ENCODE measurements at regions not wholly inside any gene's neighbourhood (a gene's known extent, or its start where the extent isn't known, plus 50 kb on each side); places are given as distances from the start of the nearest gene placed in this dataset.
"Not testable (repeated sequence)": the region's sequence is repeated elsewhere in the genome, so short reads cannot be mapped to it uniquely, and the experiment has no call there.

DNA sequence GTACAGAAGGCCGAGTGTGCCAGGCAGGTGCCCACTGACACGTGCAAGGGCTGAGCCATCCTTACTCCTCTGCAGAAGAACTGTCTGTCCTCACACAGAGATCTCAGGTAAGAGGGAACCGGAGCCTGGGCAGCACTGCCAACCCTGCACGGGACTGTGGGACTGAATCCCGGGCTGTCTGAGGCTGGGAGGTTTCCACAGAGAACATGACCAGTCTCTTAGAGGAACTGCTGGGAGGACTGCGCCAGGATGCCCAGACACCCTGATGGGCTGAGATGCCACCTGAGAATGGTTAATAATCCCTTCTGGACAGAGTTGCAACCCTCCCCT is 302.9 kb upstream of the SFSWAP start:
- no peak overlapping the region for H3K4me3 Mint-ChIP-seq
- H3K36me3 Mint-ChIP-seq (ENCODE audit: low read depth) = no peaks in the 10 kb centered on the region
- peaks cover 4% of the 10 kb centered on the region for H3K9me3 Mint-ChIP-seq
- no peak overlapping the region for H3K27ac Mint-ChIP-seq
- H3K27me3 Mint-ChIP-seq (ENCODE audit: low read depth) = no peaks in the 10 kb centered on the region
- H3K4me1 Mint-ChIP-seq (ENCODE audit: low read depth) = no peaks in the 10 kb centered on the region

DNA sequence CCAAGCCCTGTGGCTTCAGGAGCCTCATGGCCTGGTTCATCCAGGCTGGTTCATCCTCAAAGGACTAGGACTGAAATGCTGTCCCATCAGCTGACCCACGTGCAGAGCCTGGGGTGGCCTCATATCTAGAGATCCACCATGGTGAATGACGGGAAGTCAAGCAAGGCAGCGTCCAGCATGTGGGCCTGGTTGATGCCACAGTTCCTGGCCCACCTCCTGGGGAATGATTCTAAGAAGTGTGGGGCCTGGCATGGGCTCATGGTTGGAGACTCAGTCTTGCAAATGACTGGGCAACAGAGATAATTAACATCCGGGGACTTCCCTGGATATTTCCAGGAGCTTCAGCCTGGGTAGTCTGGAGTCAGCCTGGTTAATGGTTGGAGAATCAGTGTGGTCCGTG is 302.4 kb upstream of the SFSWAP start:
- Mint-ChIP-seq H3K36me3 (ENCODE audit: low read depth) (no peaks in the 10 kb centered on the region), H3K27ac (no peak overlapping the region), H3K27me3 (ENCODE audit: low read depth) (no peaks in the 10 kb centered on the region), H3K9me3 (peaks cover 4% of the 10 kb centered on the region), H3K4me1 (ENCODE audit: low read depth) (no peaks in the 10 kb centered on the region), H3K4me3 (no peak overlapping the region)

DNA sequence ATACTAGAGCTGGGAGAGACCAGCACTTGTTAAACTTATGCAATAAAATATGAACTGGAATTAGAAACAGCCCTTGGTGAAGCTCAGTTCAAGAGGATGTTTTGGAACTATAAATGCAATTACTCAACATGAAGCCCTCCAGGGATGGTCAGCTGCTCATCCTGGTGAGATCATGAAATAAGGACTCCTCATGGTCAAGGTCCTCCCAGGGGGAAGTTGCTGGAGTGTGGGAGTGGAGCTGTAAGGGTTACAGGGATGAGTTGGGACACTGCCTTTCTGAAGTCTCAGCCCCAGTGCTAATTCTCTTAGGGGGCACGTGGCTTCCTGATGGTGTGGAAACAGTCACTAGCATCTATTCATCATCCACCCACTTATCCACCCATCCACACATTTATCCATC is 301.7 kb upstream of the SFSWAP start:
- Mint-ChIP-seq H3K4me3 (no peak overlapping the region), H3K9me3 (peaks cover 4% of the 10 kb centered on the region)

DNA sequence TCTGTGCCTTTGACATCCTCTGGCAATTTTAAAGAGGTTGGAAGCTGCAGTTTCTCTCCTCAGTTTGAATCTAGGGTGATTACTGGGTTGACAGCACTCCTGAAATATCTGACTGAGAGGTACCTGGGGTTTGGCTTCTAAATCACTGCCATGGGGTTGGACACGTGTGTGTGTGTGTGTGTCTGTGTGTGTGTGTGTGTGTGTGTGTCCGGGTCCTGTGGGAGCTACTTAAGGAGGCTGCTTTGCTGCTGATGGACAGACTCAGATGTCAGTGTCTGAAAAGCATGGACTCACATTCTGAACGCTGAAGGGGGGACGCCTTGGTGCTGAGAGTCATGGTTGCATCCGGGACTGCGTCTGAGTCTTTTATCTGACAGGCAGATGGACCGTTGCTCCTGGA is 299.1 kb upstream of the SFSWAP start:
- not testable (repeated sequence) for H3K4me1 Mint-ChIP-seq (ENCODE audit: low read depth); H3K4me3 Mint-ChIP-seq; H3K27me3 Mint-ChIP-seq (ENCODE audit: low read depth); H3K36me3 Mint-ChIP-seq (ENCODE audit: low read depth); H3K9me3 Mint-ChIP-seq; H3K27ac Mint-ChIP-seq

More for the DNA sequence above, 301.7 kb upstream of the SFSWAP start:
- Mint-ChIP-seq H3K27ac (no peak overlapping the region), H3K4me1 (ENCODE audit: low read depth) (no peaks in the 10 kb centered on the region), H3K27me3 (ENCODE audit: low read depth) (no peaks in the 10 kb centered on the region), H3K36me3 (ENCODE audit: low read depth) (no peaks in the 10 kb centered on the region)

DNA sequence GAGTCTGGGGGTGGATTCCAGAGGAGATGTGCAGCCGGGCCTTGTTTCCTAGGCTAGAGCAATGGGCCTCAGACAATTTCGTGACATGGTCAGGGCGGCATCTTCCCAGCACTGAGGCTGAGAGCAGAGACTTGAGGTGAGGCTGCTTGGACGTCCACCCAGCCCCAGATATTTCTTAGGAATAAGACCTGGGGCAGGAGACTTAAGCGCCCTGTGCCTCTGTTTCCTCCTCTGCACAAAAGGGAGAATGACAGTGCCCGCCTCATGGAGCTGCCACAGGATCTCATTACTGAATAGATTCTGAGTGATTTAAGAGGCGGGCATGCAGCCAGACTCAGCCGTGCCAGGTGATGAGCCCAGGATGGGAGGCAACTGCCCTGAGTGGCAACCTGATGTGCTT is 297.9 kb upstream of the SFSWAP start:
- Mint-ChIP-seq H3K36me3 (ENCODE audit: low read depth) (no peaks in the 10 kb centered on the region), H3K27ac (no peak overlapping the region), H3K4me3 (no peak overlapping the region), H3K9me3 (no peaks in the 10 kb centered on the region), H3K27me3 (ENCODE audit: low read depth) (no peaks in the 10 kb centered on the region), H3K4me1 (ENCODE audit: low read depth) (no peaks in the 10 kb centered on the region)

DNA sequence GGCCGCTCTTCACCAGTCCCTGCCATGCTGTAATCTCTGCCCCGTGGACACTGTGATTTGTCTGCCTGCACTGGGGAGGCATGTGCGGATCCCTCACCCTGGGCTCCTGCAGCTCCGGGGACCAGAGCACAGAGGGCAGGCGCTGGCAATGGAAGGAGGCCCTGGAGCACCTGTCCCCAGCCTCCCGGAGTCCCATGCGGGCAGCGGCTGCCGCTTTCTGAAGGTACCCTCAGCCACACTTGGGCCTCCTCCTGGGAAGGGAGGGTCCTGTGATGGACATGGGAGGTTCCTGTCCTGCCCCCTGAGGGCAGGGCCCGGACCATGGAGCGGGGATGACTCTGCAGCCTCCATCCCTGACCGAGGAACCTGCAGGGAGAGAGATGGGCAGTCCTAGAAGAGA is 297.4 kb upstream of the SFSWAP start:
- Mint-ChIP-seq H3K27me3 (ENCODE audit: low read depth) (no peaks in the 10 kb centered on the region), H3K27ac (no peak overlapping the region), H3K4me3 (no peak overlapping the region)

DNA sequence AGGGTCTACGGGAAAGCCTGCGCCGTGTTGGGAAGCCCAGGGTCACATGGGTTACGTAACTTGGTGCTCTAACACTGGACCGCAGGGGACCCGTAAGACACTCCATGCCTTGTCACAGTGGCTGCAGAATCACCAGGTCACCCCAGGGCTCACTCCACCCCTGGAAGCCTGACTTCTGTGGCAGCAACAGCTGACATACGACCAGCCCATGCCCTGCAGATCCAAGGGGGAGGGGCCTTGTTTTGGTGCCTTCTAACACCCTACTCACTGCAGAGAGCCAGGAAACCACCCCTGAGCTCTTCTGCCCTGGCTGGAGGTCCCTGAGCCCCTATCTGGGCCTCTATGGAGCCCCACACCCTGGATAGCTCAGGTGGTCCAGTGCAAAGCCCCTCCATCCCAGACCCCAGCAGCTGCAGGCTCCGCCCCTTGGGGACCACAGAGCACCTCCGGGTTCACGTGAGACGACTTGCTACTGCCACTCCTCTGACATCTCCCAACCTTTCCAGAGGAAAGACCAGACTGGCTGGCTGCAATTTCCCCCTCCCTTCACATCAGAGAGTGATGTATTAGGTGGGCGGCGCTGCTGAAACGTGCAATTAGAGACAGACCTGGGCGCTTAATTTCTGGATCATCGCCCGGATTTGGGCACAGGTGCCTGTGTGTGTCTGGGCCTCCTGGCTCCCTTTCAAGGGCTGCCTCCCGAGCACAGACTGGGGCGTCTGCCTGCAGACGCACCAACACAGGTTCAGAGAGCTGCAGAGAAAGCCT is 296.6 kb upstream of the SFSWAP start:
- not testable (repeated sequence) for H3K4me1 Mint-ChIP-seq (ENCODE audit: low read depth); H3K9me3 Mint-ChIP-seq; H3K4me3 Mint-ChIP-seq; H3K27ac Mint-ChIP-seq; H3K27me3 Mint-ChIP-seq (ENCODE audit: low read depth); H3K36me3 Mint-ChIP-seq (ENCODE audit: low read depth)

More for the DNA sequence above, 297.4 kb upstream of the SFSWAP start:
- no peaks in the 10 kb centered on the region for H3K9me3 Mint-ChIP-seq
- H3K36me3 Mint-ChIP-seq (ENCODE audit: low read depth) = no peaks in the 10 kb centered on the region
- H3K4me1 Mint-ChIP-seq (ENCODE audit: low read depth) = no peaks in the 10 kb centered on the region

DNA sequence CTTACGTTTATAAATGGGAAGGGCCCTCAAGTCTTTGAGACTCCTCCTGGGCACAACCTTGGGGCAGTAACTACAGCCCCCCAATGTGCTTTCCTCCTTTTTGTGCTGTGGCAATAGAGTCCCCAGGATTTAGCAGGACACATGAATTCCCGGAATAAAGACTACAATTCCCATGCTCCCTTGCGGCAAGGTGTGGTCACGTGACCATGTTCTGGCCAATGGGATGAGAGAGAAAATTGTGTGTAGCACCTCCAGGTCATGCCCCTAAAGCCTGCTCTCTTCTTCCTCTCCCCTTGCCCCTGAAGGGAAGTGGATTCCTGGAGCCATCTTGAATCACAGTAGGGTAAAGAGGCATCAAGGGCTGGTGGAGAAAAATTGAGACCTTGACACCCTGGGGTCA is 295.1 kb upstream of the SFSWAP start:
- Mint-ChIP-seq H3K27ac (no peak overlapping the region), H3K27me3 (ENCODE audit: low read depth) (no peaks in the 10 kb centered on the region), H3K36me3 (ENCODE audit: low read depth) (no peaks in the 10 kb centered on the region), H3K4me1 (ENCODE audit: low read depth) (no peaks in the 10 kb centered on the region), H3K4me3 (no peak overlapping the region), H3K9me3 (no peaks in the 10 kb centered on the region)

DNA sequence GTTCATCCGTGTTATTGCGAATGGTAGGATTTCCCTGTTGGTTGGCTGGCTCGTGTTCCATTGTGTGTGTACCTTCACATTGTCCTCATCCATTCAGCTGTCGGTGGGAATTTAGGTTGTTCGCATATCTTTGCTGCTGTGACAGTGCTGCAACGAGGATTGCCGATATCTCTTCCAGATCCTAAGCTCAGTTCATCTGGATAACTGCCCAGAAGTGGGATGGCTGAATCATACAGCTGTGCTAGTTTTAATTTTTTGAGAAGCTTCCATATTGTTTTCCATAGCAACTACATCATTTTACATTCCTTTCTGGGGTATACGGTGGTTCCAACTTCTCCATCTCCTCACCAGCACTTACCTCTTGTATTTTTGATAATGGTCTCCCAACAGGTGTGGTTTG is 292.8 kb upstream of the SFSWAP start:
- no peaks in the 10 kb centered on the region for H3K4me1 Mint-ChIP-seq (ENCODE audit: low read depth)
- no peaks in the 10 kb centered on the region for H3K9me3 Mint-ChIP-seq
- no peak overlapping the region for H3K27ac Mint-ChIP-seq
- H3K36me3 Mint-ChIP-seq (ENCODE audit: low read depth) = no peaks in the 10 kb centered on the region
- no peak overlapping the region for H3K4me3 Mint-ChIP-seq
- no peaks in the 10 kb centered on the region for H3K27me3 Mint-ChIP-seq (ENCODE audit: low read depth)

DNA sequence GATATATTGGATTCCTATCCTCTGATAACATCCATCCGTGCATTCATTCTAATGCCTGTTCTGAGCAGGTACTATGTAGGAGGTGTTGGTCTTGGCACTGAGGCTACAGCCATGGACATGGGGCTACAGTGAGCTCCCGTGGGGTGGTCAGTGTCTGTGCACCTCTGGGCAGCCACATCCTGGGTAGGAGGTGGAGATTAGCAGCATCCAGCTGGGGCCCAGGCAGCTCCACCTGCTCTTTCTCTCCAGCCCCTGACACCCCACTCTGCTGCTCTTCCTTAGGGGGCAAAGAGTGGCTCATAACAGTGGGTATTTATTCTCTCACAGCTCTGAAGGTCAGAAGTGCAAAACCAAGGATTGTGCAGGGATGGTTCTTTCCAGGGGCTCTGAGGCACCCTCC is 292.0 kb upstream of the SFSWAP start:
- H3K36me3 Mint-ChIP-seq (ENCODE audit: low read depth) = no peaks in the 10 kb centered on the region
- H3K27me3 Mint-ChIP-seq (ENCODE audit: low read depth) = no peaks in the 10 kb centered on the region
- peaks cover 1% of the 10 kb centered on the region for H3K9me3 Mint-ChIP-seq
- no peaks in the 10 kb centered on the region for H3K4me1 Mint-ChIP-seq (ENCODE audit: low read depth)
- no peak overlapping the region for H3K27ac Mint-ChIP-seq
- no peak overlapping the region for H3K4me3 Mint-ChIP-seq

DNA sequence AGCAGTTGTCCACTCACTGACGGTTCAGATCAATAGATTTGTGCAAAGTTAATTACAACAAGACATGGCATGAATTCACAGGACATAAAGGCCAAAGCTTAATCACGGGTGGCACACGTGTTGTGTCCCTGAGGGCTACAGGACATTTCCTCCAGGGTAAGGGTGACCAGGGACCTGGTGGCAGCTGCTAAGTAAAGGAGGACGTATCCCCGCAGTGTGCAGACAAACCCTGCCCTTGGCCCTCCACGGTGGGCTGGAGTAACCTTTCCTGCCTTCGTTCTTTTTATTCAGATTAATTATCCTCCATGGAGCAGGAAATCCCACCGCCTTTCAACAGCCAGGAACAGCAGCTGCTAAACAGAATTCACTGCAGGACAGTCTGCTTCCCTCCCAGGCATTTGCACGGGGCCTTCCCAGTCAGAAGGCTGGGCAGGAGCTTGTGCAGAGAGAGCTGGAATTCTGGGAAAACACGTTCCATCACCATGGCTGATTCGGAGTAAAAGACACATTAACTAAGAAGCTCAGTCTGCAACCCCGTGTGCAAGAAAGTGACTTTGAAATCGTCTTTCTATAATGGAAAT is 289.9 kb upstream of the SFSWAP start:
- peaks cover 6% of the 10 kb centered on the region for H3K27me3 Mint-ChIP-seq (ENCODE audit: low read depth)
- no peaks in the 10 kb centered on the region for H3K36me3 Mint-ChIP-seq (ENCODE audit: low read depth)

DNA sequence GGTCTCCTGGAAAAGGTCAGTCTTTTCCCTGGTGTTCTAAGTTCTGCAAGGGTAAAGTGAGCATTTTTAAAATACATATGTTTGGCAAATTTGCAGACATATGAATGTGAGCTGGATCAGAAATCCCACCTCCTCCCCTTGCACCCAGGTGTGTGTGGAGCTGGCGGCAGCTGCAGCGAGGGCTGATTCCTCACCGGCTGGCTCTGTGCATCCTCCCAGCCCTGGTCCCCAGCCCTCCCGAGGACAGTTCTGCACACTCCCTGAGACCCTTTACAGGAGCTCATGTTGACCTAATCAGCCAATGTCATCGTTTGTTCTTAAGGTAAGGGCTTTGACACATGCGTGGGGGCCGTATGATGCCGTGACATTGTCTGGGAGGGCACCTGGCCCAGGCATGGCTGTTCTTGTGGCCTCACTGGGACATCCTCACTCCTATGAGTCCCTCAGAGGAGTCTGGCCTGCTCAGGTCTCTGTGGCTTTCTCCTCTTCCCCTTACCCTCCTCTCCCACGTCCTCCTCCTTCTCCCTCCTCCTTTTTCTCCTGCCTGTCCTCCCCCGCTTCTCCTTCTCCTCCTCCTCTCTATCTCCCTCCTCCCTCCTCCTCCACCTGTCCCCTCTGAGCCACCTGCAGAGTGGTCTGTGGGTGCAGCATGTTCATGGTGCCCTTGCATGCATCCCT is 289.2 kb upstream of the SFSWAP start:
- Mint-ChIP-seq H3K27ac (no peak overlapping the region), H3K4me1 (ENCODE audit: low read depth) (no peaks in the 10 kb centered on the region)

More for the DNA sequence above, 289.9 kb upstream of the SFSWAP start:
- H3K9me3 Mint-ChIP-seq = peaks cover 6% of the 10 kb centered on the region
- H3K4me1 Mint-ChIP-seq (ENCODE audit: low read depth) = no peaks in the 10 kb centered on the region
- no peak overlapping the region for H3K27ac Mint-ChIP-seq
- H3K4me3 Mint-ChIP-seq = no peak overlapping the region

DNA sequence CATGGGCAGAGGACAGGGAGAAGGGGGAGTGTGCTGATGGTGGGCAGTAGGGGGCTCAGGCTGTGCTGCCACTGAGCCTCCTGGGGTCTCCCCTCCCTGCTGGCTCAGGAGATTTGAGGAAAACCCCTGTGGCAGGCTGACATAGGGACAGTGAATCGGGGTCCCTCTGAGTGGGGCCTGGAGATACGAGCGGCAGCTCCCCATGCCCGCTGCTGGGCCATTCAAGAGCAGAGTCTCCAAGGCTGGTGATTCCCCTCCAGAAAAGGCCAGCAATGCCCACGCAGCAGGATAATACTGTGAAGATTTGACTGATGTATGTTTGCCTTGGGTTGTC is 288.7 kb upstream of the SFSWAP start:
- Mint-ChIP-seq H3K36me3 (ENCODE audit: low read depth) (no peaks in the 10 kb centered on the region), H3K4me3 (no peak overlapping the region), H3K27me3 (ENCODE audit: low read depth) (peaks cover 10% of the 10 kb centered on the region), H3K27ac (no peak overlapping the region), H3K9me3 (peaks cover 6% of the 10 kb centered on the region), H3K4me1 (ENCODE audit: low read depth) (no peaks in the 10 kb centered on the region)

More for the DNA sequence above, 289.2 kb upstream of the SFSWAP start:
- no peaks in the 10 kb centered on the region for H3K36me3 Mint-ChIP-seq (ENCODE audit: low read depth)
- no peak overlapping the region for H3K4me3 Mint-ChIP-seq
- peaks cover 9% of the 10 kb centered on the region for H3K27me3 Mint-ChIP-seq (ENCODE audit: low read depth)
- peaks cover 6% of the 10 kb centered on the region for H3K9me3 Mint-ChIP-seq

DNA sequence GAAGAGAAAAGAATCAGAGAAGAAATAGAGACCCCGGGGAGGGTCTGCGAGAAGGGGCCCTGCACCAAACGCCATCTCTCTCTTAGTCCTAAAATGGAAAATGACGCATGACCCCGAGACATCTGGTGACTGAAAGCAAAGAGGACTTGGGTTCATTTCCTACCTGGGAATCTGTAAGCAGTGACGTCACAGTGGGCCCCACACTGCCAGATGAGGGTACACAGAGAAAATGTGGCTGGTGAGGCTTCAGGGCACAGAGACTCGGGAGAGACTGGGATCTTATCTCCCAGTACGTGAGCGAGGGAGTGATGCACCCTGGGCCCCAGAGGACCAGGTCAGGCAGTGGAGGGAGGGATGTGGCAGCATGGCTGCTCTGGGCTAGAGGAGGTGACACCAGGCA is 288.1 kb upstream of the SFSWAP start:
- Mint-ChIP-seq H3K9me3 (peaks cover 6% of the 10 kb centered on the region), H3K36me3 (ENCODE audit: low read depth) (no peaks in the 10 kb centered on the region), H3K4me1 (ENCODE audit: low read depth) (no peaks in the 10 kb centered on the region), H3K27me3 (ENCODE audit: low read depth) (peaks cover 10% of the 10 kb centered on the region), H3K27ac (no peak overlapping the region), H3K4me3 (no peak overlapping the region)

DNA sequence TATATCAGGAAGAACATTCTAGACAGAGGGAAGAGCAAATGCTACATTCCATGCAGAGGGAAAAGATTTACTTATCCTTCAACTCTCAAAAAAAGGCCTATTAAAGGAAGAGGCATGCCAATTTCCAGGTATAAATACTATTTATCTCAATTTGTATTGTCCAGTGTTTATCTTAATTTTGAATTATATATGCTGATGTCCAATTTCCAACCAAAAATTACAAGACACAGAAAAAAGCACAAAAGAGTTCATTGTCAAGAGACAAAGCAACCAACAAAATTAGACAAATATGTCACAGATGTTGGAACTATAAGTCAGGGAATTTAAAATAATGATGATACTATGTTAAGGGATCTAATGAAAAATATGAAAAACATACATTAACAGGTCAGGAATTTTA is 286.6 kb upstream of the SFSWAP start:
- H3K4me3 Mint-ChIP-seq = no peak overlapping the region
- no peak overlapping the region for H3K27ac Mint-ChIP-seq
- H3K4me1 Mint-ChIP-seq (ENCODE audit: low read depth) = no peaks in the 10 kb centered on the region
- H3K9me3 Mint-ChIP-seq = peaks cover 6% of the 10 kb centered on the region
- H3K27me3 Mint-ChIP-seq (ENCODE audit: low read depth) = peaks cover 10% of the 10 kb centered on the region
- H3K36me3 Mint-ChIP-seq (ENCODE audit: low read depth) = no peaks in the 10 kb centered on the region

Data from T-helper 1 cell treated with Interleukin-12 subunit alpha and Interleukin-12 subunit beta and Interleukin-4 antibody, amounts not matched to agents 30 μg/mL and 1 μg/mL, for 36 hours (primary cell).